Transverse colon (tissue), 4 donors: ENCODE measurements at regions not wholly inside any gene's neighbourhood (a gene's known extent, or its start where the extent isn't known, plus 50 kb on each side); places are given as distances from the start of the nearest gene placed in this dataset.

Experiments used
- CTCF ChIP-seq, 5 experiments: fragments of 200-600 bp in 3 of 5; fragments of 450-650 bp in 2 of 5; sonication (generic) in 3 of 5; IDR thresholded peaks; 1 replicate in 2 of 5; 2 replicates in 3 of 5; pipeline ENCODE4 v1.5.1; 2016 to 2017; ENCODE audit warnings: antibody characterized with exemption in 5 of 5, inconsistent platforms in 3 of 5, mild to moderate bottlenecking in 2 of 5, moderate library complexity in 1 of 5
- POLR2A ChIP-seq: fragments of 450-650 bp; IDR thresholded peaks from one replicate; pipeline ENCODE4 v1.6.1; 2016; ENCODE audit warnings: antibody characterized with exemption, mild to moderate bottlenecking, moderate library complexity
- POLR2AphosphoS5 ChIP-seq, 3 donors: sonication (generic); formaldehyde crosslinking; IDR thresholded peaks; one replicate each; pipeline ENCODE4 v1.6.1; 2016; ENCODE audit warnings: antibody characterized with exemption in 3 of 3

- TF ChIP-seq CTCF (IDR thresholded peaks at IDR 0.05) (no peak), POLR2A (no peak), POLR2AphosphoS5 (IDR thresholded peaks at IDR 0.05) (no peak)
Measured at GRCh38 chr2:57979158-57979557, 67.4 kb upstream of the VRK2 start.
